Natural killer cell (primary cell): ENCODE measurements at regions not wholly inside any gene's neighbourhood (a gene's known extent, or its start where the extent isn't known, plus 50 kb on each side); places are given as distances from the start of the nearest gene placed in this dataset.

Experiments used
- ATAC-seq, 3 donors: fragments of 150-1000 bp in 2 of 3; fragments of 200-7000 bp in 1 of 3; cut with Tn5 transposase; 1 replicate in 1 of 3; 2 replicates in 2 of 3; pipeline ENCODE4 v1.10.0; 2021; ENCODE audit warnings: mild to moderate bottlenecking in 2 of 3, moderate library complexity in 2 of 3
- DNase-seq, 2 donors: peaks; one replicate each; pipeline versions ENCODE4 v3.0.0 to v3.0.0-alpha.2; 2013 to 2021; ENCODE audit warnings: mixed read lengths in 1 of 2
- H3K27ac ChIP-seq: one replicate; pipeline ENCODE4 v1.5.1; 2013; ENCODE audit warnings: mild to moderate bottlenecking, low read length
- H3K27me3 ChIP-seq: one replicate; pipeline ENCODE4 v1.6.1; 2013; ENCODE audit warnings: low read length; ENCODE audit not compliant: control insufficient read depth, insufficient read depth
- H3K36me3 ChIP-seq: one replicate; pipeline ENCODE4 v1.6.1; 2013; ENCODE audit warnings: low read length; ENCODE audit not compliant: control insufficient read depth, insufficient read depth
- H3K4me1 ChIP-seq: one replicate; pipeline ENCODE4 v1.6.1; 2013; ENCODE audit warnings: low read length; ENCODE audit not compliant: control insufficient read depth, insufficient read depth
- H3K4me3 ChIP-seq: one replicate; pipeline ENCODE4 v1.5.1; 2013; ENCODE audit warnings: low read length
- H3K9me3 ChIP-seq: one replicate; pipeline ENCODE4 v1.6.1; 2013; ENCODE audit warnings: low read length; ENCODE audit not compliant: control insufficient read depth, insufficient read depth
- H3K27ac Mint-ChIP-seq, 2 donors: one replicate each; pipeline ENCODE4 v1.8.0; 2022; ENCODE audit warnings: mild to moderate bottlenecking in 2 of 2, mixed read lengths in 2 of 2, moderate library complexity in 1 of 2
- H3K27me3 Mint-ChIP-seq, 2 donors: one replicate each; pipeline ENCODE4 v1.8.0; 2022; ENCODE audit warnings: low read depth in 2 of 2, mixed read lengths in 2 of 2
- H3K36me3 Mint-ChIP-seq: one replicate; pipeline ENCODE4 v1.8.0; 2022; ENCODE audit warnings: mixed read lengths
- H3K4me1 Mint-ChIP-seq, 2 donors: one replicate each; pipeline ENCODE4 v1.8.0; 2022; ENCODE audit warnings: mixed read lengths in 2 of 2
- H3K4me3 Mint-ChIP-seq: one replicate; pipeline ENCODE4 v1.8.0; 2022; ENCODE audit warnings: mild to moderate bottlenecking, moderate library complexity, mixed read lengths
- H3K9me3 Mint-ChIP-seq, 2 donors: one replicate each; pipeline ENCODE4 v1.8.0; 2022; ENCODE audit warnings: mixed read lengths in 2 of 2
- WGBS: methylation state at CpG from one replicate; pipeline ENCODE4 v1.1.7; 2013; ENCODE audit warnings: missing lambda C conversion rate; ENCODE audit not compliant: insufficient coverage; 5-methylcytosine and 5-hydroxymethylcytosine counted together
- intact Hi-C: fragments of 100-400 bp; cut with micrococcal nuclease; formaldehyde crosslinking; loops from one replicate; pipeline ENCODE4 v1.14.2; 2022
- TF ChIP-seq, protein P1 (sequence below): fragments of 200-600 bp; IDR thresholded peaks from one replicate; pipeline ENCODE4 v1.8.0; 2022; ENCODE audit warnings: antibody characterized with exemption

DNA sequence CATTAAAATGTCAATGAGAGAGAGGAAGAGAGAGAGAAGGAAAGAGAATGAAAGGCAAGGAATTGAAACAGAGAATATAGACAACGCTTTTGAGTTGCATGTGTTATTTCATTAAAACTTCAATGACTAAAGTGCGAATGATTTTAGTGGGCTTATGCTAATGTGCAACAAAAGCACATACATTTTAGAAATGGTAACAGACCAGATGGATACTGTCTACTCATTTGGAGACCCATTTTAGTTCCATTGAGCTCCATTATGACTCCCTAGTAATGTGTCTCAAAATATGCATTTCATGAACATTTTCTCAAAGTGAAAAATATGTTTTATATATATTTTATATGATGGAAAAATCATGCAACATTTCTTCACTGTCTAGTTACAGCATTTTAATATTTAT is 622.2 kb upstream of the GCFC2 start:
- Histone ChIP-seq H3K27ac (no peak overlapping the region), H3K9me3 (peaks cover 13% of the 10 kb centered on the region), H3K36me3 (no peaks in the 10 kb centered on the region), H3K27me3 (no peaks in the 10 kb centered on the region), H3K4me1 (no peaks in the 10 kb centered on the region), H3K4me3 (no peak overlapping the region)
- Mint-ChIP-seq H3K9me3 (peaks cover 21 to 26% of the 10 kb centered on the region in 2 donors), H3K27ac (no peak overlapping the region), H3K4me1 (no peaks in the 10 kb centered on the region), H3K36me3 (no peaks in the 10 kb centered on the region), H3K27me3 (no peaks in the 10 kb centered on the region), H3K4me3 (no peak overlapping the region)
- intact Hi-C loops: no loop called here
- TF ChIP-seq, protein P1, sequence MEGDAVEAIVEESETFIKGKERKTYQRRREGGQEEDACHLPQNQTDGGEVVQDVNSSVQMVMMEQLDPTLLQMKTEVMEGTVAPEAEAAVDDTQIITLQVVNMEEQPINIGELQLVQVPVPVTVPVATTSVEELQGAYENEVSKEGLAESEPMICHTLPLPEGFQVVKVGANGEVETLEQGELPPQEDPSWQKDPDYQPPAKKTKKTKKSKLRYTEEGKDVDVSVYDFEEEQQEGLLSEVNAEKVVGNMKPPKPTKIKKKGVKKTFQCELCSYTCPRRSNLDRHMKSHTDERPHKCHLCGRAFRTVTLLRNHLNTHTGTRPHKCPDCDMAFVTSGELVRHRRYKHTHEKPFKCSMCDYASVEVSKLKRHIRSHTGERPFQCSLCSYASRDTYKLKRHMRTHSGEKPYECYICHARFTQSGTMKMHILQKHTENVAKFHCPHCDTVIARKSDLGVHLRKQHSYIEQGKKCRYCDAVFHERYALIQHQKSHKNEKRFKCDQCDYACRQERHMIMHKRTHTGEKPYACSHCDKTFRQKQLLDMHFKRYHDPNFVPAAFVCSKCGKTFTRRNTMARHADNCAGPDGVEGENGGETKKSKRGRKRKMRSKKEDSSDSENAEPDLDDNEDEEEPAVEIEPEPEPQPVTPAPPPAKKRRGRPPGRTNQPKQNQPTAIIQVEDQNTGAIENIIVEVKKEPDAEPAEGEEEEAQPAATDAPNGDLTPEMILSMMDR: no peak
- WGBS: 93% methylated on average over 2 of the region's 2 CpGs
- DNase-seq: no peak
- no peak for ATAC-seq

DNA sequence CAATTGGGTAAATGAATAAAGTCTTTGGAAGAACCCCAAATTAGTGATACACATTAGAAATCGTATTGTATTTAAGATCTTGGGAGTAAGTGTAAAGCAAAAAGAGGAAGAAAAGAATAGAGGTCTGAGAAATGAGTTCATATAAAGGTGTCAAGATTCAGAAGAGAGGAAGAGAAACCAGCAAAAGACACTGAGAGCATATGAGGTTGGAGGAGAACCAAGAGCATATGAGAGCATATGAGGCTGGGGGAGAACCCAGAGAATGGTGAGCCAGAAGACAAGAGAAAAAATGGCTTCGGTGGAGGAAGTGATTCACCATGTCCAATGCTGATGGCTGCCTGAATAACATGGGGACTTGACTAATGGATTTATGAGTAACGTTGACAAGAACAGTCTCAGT is 620.1 kb upstream of the GCFC2 start:
- H3K27me3 ChIP-seq: no peaks in the 10 kb centered on the region

DNA sequence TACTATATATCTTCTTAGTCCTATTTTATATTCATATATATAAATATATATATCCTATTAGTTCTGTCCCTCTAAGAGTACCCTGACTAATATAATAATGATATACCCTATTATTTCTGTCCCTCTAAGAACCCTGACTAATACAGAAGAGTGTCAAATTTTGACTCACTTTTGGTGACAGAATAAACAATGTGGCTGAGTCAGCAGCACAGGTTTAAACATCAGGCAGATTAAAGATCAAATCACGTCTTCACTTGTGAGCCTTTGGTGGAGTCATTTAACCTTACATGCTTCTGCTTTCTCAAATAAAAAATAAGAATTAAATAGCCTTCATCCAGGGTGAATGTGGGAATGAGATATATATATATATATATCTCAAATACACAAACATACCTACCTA is 615.9 kb upstream of the GCFC2 start:
- Mint-ChIP-seq H3K9me3 (peaks cover 14 to 22% of the 10 kb centered on the region in 2 donors), H3K4me1 (no peaks in the 10 kb centered on the region), H3K27ac (no peak overlapping the region), H3K36me3 (no peaks in the 10 kb centered on the region), H3K4me3 (no peak overlapping the region), H3K27me3 (no peaks in the 10 kb centered on the region)
- H3K27me3 ChIP-seq: no peaks in the 10 kb centered on the region
- intact Hi-C loops: no loop called here
- no CpG with 5 or more reads among the region's 1 CpG for WGBS
- DNase-seq: no peak
- no peak overlapping the region for H3K27ac ChIP-seq
- TF ChIP-seq, protein P1: no peak
- no peak overlapping the region for H3K4me3 ChIP-seq
- no peaks in the 10 kb centered on the region for H3K4me1 ChIP-seq
- ATAC-seq: no peak
- H3K9me3 ChIP-seq: no peaks in the 10 kb centered on the region
- H3K36me3 ChIP-seq: no peaks in the 10 kb centered on the region

More for the DNA sequence above, 620.1 kb upstream of the GCFC2 start:
- no peak overlapping the region for H3K4me3 ChIP-seq
- peaks cover 18 to 25% of the 10 kb centered on the region in 2 donors for H3K9me3 Mint-ChIP-seq
- ATAC-seq (no peak), DNase-seq (no peak)
- no peaks in the 10 kb centered on the region for H3K36me3 Mint-ChIP-seq
- intact Hi-C loops: no loop called here
- 84% methylated on average over 3 of the region's 3 CpGs for WGBS
- H3K27me3 Mint-ChIP-seq: no peaks in the 10 kb centered on the region
- H3K36me3 ChIP-seq: no peaks in the 10 kb centered on the region
- H3K4me1 ChIP-seq: no peaks in the 10 kb centered on the region
- no peaks in the 10 kb centered on the region for H3K4me1 Mint-ChIP-seq
- TF ChIP-seq, protein P1: no peak
- H3K27ac ChIP-seq: no peak overlapping the region
- no peak overlapping the region for H3K4me3 Mint-ChIP-seq
- H3K9me3 ChIP-seq: no peaks in the 10 kb centered on the region
- no peak overlapping the region for H3K27ac Mint-ChIP-seq

DNA sequence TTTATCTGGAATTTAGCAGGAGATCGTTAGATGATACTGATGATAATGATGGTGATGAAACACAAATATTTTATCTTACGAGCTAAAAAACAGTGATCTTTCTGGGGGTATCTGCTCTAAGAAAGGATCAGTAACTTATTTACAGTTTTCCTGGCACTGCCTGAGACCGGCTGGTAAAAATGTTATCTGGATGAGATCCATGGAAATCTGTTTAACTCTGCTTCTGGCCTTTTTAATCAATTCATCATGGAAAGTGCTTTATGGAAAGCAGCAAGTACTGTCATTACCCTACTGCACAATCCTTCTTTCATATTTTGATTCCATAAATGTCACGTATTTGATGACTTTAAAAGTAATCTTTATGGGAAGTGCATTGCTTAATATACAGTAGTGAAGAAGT is 612.7 kb upstream of the GCFC2 start:
- no peak overlapping the region for H3K27ac Mint-ChIP-seq
- DNase-seq (no peak), ATAC-seq (no peak)

More for the DNA sequence above, 612.7 kb upstream of the GCFC2 start:
- no peaks in the 10 kb centered on the region for H3K4me1 ChIP-seq
- no peak overlapping the region for H3K4me3 ChIP-seq
- intact Hi-C loops: no loop called here
- H3K4me3 Mint-ChIP-seq: no peak overlapping the region
- H3K27ac ChIP-seq: no peak overlapping the region
- H3K36me3 Mint-ChIP-seq: no peaks in the 10 kb centered on the region
- TF ChIP-seq, protein P1: no peak
- H3K4me1 Mint-ChIP-seq: no peaks in the 10 kb centered on the region
- peaks cover 9 to 19% of the 10 kb centered on the region in 2 donors for H3K9me3 Mint-ChIP-seq
- 83% methylated on average over 3 of the region's 4 CpGs for WGBS
- H3K27me3 Mint-ChIP-seq: no peaks in the 10 kb centered on the region
- H3K9me3 ChIP-seq: no peaks in the 10 kb centered on the region
- H3K36me3 ChIP-seq: no peaks in the 10 kb centered on the region
- H3K27me3 ChIP-seq: no peaks in the 10 kb centered on the region
